ENCODE measurements at regions not wholly inside any gene's neighbourhood (a gene's known extent, or its start where the extent isn't known, plus 50 kb on each side); places are given as distances from the start of the nearest gene placed in this dataset.

- H3K9me3 ChIP-seq: no peaks in the 10 kb centered on the region
- TF ChIP-seq CTCF (IDR thresholded peaks at IDR 0.05) (no peak), EP300 (IDR thresholded peaks at IDR 0.05) (no peak), POLR2A (IDR thresholded peaks at IDR 0.05) (no peak)
- WGBS, 2 donors: 68 to 85% methylated on average over 4 of the region's 4 CpGs
- H3K27ac ChIP-seq: no peak overlapping the region
- no peaks in the 10 kb centered on the region for H3K4me1 ChIP-seq
- DNase-seq (ENCODE audit: low spot score in 2 of 2): no peak
- H3K27me3 ChIP-seq: no peaks in the 10 kb centered on the region
- no peaks in the 10 kb centered on the region for H3K36me3 ChIP-seq
- H3K4me3 ChIP-seq: no peak overlapping the region
These were observed 268.2 kb upstream of the GRIP1 start for GRCh38 chr12:66947119-66947518.

GRCh38 chr12:66952668-66953067 lies 273.8 kb upstream of the GRIP1 start:
- TF ChIP-seq CTCF (IDR thresholded peaks at IDR 0.05): no peak
- TF ChIP-seq EP300 (IDR thresholded peaks at IDR 0.05): no peak
- no peak for TF ChIP-seq POLR2A (IDR thresholded peaks at IDR 0.05)
- DNase-seq (ENCODE audit: low spot score in 2 of 2): no peak
- WGBS, 2 donors: 44 to 46% methylated on average over 1 of the region's 1 CpG
- Histone ChIP-seq H3K4me3 (no peak overlapping the region), H3K27me3 (no peaks in the 10 kb centered on the region), H3K4me1 (no peaks in the 10 kb centered on the region), H3K36me3 (no peaks in the 10 kb centered on the region), H3K27ac (no peak overlapping the region), H3K9me3 (no peaks in the 10 kb centered on the region)

GRCh38 chr12:66956300-66956699 lies 277.4 kb upstream of the GRIP1 start:
- no peak for TF ChIP-seq POLR2A (IDR thresholded peaks at IDR 0.05)
- TF ChIP-seq EP300 (IDR thresholded peaks at IDR 0.05): no peak
- no peak for TF ChIP-seq CTCF (IDR thresholded peaks at IDR 0.05)
- WGBS, 2 donors: 92 to 97% methylated on average over 3 of the region's 3 CpGs
- H3K27me3 ChIP-seq: no peaks in the 10 kb centered on the region

GRCh38 chr12:66959276-66959675 lies 280.4 kb upstream of the GRIP1 start:
- no peak overlapping the region for H3K27ac ChIP-seq
- no peaks in the 10 kb centered on the region for H3K27me3 ChIP-seq
- no peaks in the 10 kb centered on the region for H3K4me1 ChIP-seq
- DNase-seq (ENCODE audit: low spot score in 2 of 2): no peak
- TF ChIP-seq CTCF (IDR thresholded peaks at IDR 0.05) (no peak), POLR2A (IDR thresholded peaks at IDR 0.05) (no peak), EP300 (IDR thresholded peaks at IDR 0.05) (no peak)
- WGBS, 2 donors: 61 to 68% methylated on average over 2 of the region's 2 CpGs
- H3K9me3 ChIP-seq: no peaks in the 10 kb centered on the region
- no peaks in the 10 kb centered on the region for H3K36me3 ChIP-seq
- H3K4me3 ChIP-seq: no peak overlapping the region

More at GRCh38 chr12:66956300-66956699, 277.4 kb upstream of the GRIP1 start:
- H3K4me3 ChIP-seq: no peak overlapping the region
- DNase-seq (ENCODE audit: low spot score in 2 of 2): no peak
- no peaks in the 10 kb centered on the region for H3K36me3 ChIP-seq
- H3K4me1 ChIP-seq: no peaks in the 10 kb centered on the region
- no peaks in the 10 kb centered on the region for H3K9me3 ChIP-seq
- H3K27ac ChIP-seq: no peak overlapping the region

GRCh38 chr12:66960006-66960405 lies 281.1 kb upstream of the GRIP1 start:
- WGBS, 2 donors: 81 to 84% methylated on average over 1 of the region's 1 CpG
- Histone ChIP-seq H3K27me3 (no peaks in the 10 kb centered on the region), H3K36me3 (no peaks in the 10 kb centered on the region), H3K9me3 (no peaks in the 10 kb centered on the region), H3K4me1 (no peaks in the 10 kb centered on the region), H3K4me3 (no peak overlapping the region), H3K27ac (no peak overlapping the region)
- no peak for TF ChIP-seq EP300 (IDR thresholded peaks at IDR 0.05)
- no peak for TF ChIP-seq CTCF (IDR thresholded peaks at IDR 0.05)
- DNase-seq (ENCODE audit: low spot score in 2 of 2): no peak

Measured in tibial nerve (tissue), 4 donors.